HEK293T (cell line): ENCODE measurements at regions not wholly inside any gene's neighbourhood (a gene's known extent, or its start where the extent isn't known, plus 50 kb on each side); places are given as distances from the start of the nearest gene placed in this dataset.

Source experiments
- ARNT ChIP-seq: fragments of 450-650 bp; IDR thresholded peaks from 2 replicates; pipeline ENCODE4 v1.6.1; 2017; ENCODE audit warnings: mild to moderate bottlenecking
- BHLHE40 ChIP-seq: fragments of 450-650 bp; IDR thresholded peaks from 2 replicates; pipeline ENCODE4 v1.6.1; 2016; ENCODE audit warnings: mild to moderate bottlenecking, moderate library complexity, borderline replicate concordance
- CTBP1 ChIP-seq: fragments of 450-650 bp; IDR thresholded peaks from 2 replicates; pipeline ENCODE4 v1.6.1; 2016; ENCODE audit warnings: borderline replicate concordance
- FOXA1 ChIP-seq: fragments of 450-650 bp; IDR thresholded peaks from 2 replicates; pipeline ENCODE4 v1.6.1; 2016; ENCODE audit warnings: mild to moderate bottlenecking
- FOXK2 ChIP-seq: fragments of 450-650 bp; IDR thresholded peaks from 2 replicates; pipeline ENCODE4 v1.6.1; 2016; ENCODE audit warnings: mild to moderate bottlenecking
- FOXM1 ChIP-seq: fragments of 450-650 bp; IDR thresholded peaks from 2 replicates; pipeline ENCODE4 v1.6.1; 2017; ENCODE audit warnings: mild to moderate bottlenecking, borderline replicate concordance
- HDGF ChIP-seq: fragments of 450-650 bp; IDR thresholded peaks from 2 replicates; pipeline ENCODE4 v1.6.1; 2017; ENCODE audit warnings: antibody characterized with exemption, borderline replicate concordance
- LEF1 ChIP-seq: fragments of 450-650 bp; IDR thresholded peaks from 2 replicates; pipeline ENCODE4 v1.6.1; 2017; ENCODE audit warnings: mild to moderate bottlenecking, borderline replicate concordance
- PKNOX1 ChIP-seq: fragments of 450-650 bp; IDR thresholded peaks from 2 replicates; pipeline ENCODE4 v1.6.1; 2016
- SP1 ChIP-seq: fragments of 450-650 bp; IDR thresholded peaks from 2 replicates; pipeline ENCODE4 v1.6.1; 2017
- SUZ12 ChIP-seq: fragments of 450-650 bp; IDR thresholded peaks from 2 replicates; pipeline ENCODE4 v1.6.1; 2016; ENCODE audit warnings: mild to moderate bottlenecking

DNA sequence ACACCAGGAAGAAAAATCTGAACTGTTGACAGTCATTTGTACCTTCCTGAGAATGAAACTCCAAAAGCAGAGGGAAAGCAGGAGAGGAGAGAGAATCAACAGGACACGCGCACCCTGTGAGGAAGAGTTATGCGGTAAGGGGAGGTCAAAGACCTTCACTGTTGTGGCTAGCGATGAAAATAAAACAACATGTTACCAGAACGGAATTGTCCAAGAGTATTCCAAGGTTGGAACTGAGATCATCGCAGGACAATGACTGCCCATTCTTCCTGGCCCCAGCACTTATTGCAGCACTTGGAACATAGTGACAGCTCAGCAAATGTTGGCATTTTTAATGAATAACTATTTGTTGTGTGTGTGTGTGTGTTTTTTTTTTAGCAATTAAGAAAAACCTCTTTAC is 176.0 kb upstream of the TSC22D1 start:
- no peak for TF ChIP-seq FOXM1
- TF ChIP-seq SP1: no peak
- TF ChIP-seq FOXA1: no peak
- no peak for TF ChIP-seq CTBP1
- no peak for TF ChIP-seq BHLHE40
- TF ChIP-seq HDGF: no peak
- no peak for TF ChIP-seq PKNOX1
- TF ChIP-seq SUZ12: no peak
- no peak for TF ChIP-seq ARNT
- no peak for TF ChIP-seq FOXK2
- no peak for TF ChIP-seq LEF1
